PC-9 (cell line): ENCODE measurements at regions not wholly inside any gene's neighbourhood (a gene's known extent, or its start where the extent isn't known, plus 50 kb on each side); places are given as distances from the start of the nearest gene placed in this dataset.
"Not testable (repeated sequence)": the region's sequence is repeated elsewhere in the genome, so short reads cannot be mapped to it uniquely, and the experiment has no call there.

ENCODE experiments used
- CTCF ChIP-seq: fragments of 200-600 bp; sonication (generic); conservative IDR thresholded peaks from 2 replicates; pipeline ENCODE4 v1.6.1; 2017; ENCODE audit warnings: mixed run types, antibody characterized with exemption, mild to moderate bottlenecking, moderate library complexity
- EZH2 ChIP-seq: fragments of 200-600 bp; sonication (generic); IDR thresholded peaks from 2 replicates; pipeline ENCODE4 v1.8.0; 2017; ENCODE audit warnings: antibody characterized with exemption, low read depth

- TF ChIP-seq CTCF, EZH2: not testable (repeated sequence)
These were observed 64.1 kb upstream of the RUBCNL start for GRCh38 chr13:46451145-46451544.
